ENCODE measurements at regions not wholly inside any gene's neighbourhood (a gene's known extent, or its start where the extent isn't known, plus 50 kb on each side); places are given as distances from the start of the nearest gene placed in this dataset.

- no peak for DNase-seq (ENCODE audit: low read depth in 3 of 3, low spot score in 1 of 3)
Measured at GRCh38 chr21:27257226-27257625, 290.3 kb upstream of the ADAMTS5 start.

DNA sequence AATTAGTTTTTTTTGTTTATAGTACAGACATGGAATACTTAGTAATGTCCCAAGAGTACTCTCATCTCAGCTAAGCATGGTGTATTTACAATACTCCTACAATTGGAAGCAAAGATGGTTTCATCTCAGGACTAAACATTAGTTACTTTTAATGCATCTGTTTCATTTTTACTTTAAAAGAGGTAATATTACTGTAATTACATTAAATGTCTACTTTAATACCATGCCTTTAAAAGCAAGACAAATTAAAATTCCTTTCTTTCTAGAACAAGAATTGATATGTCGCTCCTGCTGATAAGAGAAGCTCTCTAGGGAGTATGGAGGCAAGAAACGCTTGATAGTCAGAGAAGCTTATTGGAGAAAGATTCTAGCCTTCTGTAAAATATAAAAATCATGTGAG, 284.9 kb upstream of the ADAMTS5 start:
- DNase-seq (ENCODE audit: low read depth in 3 of 3, low spot score in 1 of 3) = no peak

GRCh38 chr21:27250366-27250765, 283.5 kb upstream of the ADAMTS5 start:
- DNase-seq (ENCODE audit: low read depth in 3 of 3, low spot score in 1 of 3) = no peak

DNA sequence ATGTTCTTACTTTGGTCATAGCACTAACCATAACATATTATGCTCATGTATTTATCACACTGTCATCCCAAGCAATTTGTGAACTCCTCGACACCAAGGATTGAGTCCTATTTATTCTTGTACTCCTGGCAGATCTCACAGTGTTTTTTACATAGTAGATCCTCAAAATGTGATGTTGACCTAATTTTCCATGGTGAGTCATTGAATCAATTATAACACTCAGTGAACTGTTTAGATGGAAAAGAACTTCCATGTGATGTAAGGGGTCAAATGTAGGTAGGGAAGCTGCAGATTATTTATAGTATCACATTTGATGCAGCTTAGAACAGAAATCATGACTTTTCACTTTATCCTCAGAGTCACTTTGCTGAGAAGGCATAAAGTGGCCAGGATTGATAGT, 281.9 kb upstream of the ADAMTS5 start:
- no peak for DNase-seq (ENCODE audit: low read depth in 3 of 3, low spot score in 1 of 3)

DNA sequence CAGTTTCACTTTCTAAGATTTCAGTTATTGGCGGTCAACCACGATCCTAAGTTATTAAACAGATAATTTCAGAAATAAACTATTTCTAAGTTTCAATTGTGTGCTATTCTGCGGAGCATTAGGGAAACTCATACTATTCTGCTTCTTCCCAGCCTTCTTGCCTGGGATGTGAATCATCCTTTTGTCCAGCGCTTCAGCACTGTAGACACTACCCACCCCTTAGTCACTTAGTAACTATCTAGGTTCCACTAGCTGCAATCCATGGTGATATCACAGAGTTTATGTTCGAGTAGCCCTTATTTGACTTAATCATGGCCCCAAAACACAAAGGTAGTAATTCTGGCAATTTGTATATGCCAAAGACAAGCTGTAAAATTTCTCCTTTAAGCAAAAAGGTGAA, 279.9 kb upstream of the ADAMTS5 start:
- no peak for DNase-seq (ENCODE audit: low read depth in 3 of 3, low spot score in 1 of 3)

DNA sequence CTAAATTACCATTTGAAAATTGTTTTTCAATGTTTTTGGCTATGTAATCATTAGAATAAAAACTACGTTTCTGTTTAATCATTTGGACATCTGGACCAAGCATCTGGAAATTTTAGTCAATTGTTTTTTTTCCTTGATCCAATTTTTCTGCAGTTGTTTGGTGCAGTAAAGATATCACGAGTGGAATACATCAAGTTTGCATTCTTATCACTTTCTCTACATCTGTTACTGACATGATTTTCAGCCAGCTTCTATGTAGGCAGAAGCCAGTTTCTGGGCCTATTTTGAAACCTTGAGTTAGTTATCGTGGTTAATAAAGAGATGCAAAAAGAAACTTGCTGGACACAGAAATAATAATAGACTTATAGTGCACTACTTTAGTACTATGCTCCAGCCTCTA, 277.9 kb upstream of the ADAMTS5 start:
- no peak for DNase-seq (ENCODE audit: low read depth in 3 of 3, low spot score in 1 of 3)

- no peak for DNase-seq (ENCODE audit: low read depth in 3 of 3, low spot score in 1 of 3)
Measured at GRCh38 chr21:27244352-27244751, 277.5 kb upstream of the ADAMTS5 start.

- DNase-seq (ENCODE audit: low read depth in 3 of 3, low spot score in 1 of 3) = no peak
Measured at GRCh38 chr21:27240839-27241238, 274.0 kb upstream of the ADAMTS5 start.

DNA sequence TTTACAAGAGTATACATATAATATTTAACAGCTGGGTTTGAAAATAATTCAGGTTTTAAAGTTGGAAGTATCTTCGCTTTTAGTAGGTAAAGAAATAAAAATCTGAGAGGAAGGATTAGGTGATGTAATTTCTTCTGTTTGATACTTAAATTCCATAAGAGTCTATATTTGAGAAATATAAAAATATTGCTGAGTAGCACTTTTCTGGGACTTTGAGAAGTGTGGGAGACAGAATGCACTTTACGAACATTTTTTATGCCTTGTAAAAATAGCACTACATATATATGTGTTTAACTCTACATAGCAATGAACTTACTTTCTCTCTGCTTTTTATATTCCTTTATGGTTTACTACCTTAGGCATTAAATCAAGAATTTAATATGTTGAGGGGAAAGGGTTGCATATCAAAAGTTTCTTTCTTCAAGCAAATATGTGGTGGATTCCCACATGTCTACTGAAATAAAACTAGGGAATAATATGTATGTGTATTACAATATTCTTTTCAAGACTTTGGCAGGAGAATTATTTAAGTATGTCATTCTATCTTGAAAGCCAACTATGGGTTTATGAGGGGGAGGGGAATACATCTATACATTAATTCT, 266.7 kb upstream of the ADAMTS5 start:
- DNase-seq (ENCODE audit: low read depth in 3 of 3, low spot score in 1 of 3) = no peak

GRCh38 chr21:27225940-27226339, 259.1 kb upstream of the ADAMTS5 start:
- DNase-seq (ENCODE audit: low read depth in 3 of 3, low spot score in 1 of 3) = no peak

- no peak for DNase-seq (ENCODE audit: low read depth in 3 of 3, low spot score in 1 of 3)
Measured at GRCh38 chr21:27225151-27225550, 258.3 kb upstream of the ADAMTS5 start.

GRCh38 chr21:27224169-27224568, 257.3 kb upstream of the ADAMTS5 start:
- DNase-seq (ENCODE audit: low read depth in 3 of 3, low spot score in 1 of 3) = no peak

- no peak for DNase-seq (ENCODE audit: low read depth in 3 of 3, low spot score in 1 of 3)
Measured at GRCh38 chr21:27221077-27221476, 254.2 kb upstream of the ADAMTS5 start.

DNA sequence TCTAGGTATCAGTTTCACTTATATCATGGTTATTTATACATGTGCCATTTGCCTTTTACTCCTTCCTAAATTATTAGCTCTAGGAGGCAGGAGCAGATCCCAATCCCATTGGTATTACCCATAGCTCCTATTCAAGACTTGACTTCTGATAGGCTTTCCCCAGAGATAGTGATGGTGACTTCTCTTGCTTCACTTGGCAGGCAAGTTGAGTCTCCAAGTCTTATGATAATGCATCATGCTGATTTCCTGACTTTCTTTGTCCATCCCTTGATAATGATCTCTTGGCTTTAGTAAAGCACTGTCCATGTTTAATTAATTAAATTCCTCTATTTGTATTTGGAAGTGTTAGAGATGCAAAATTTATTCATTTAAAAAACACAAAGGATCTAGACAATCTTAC, 253.5 kb upstream of the ADAMTS5 start:
- DNase-seq (ENCODE audit: low read depth in 3 of 3, low spot score in 1 of 3) = no peak

- no peak for DNase-seq (ENCODE audit: low read depth in 3 of 3, low spot score in 1 of 3)
Measured at GRCh38 chr21:27219068-27219467, 252.2 kb upstream of the ADAMTS5 start.

DNA sequence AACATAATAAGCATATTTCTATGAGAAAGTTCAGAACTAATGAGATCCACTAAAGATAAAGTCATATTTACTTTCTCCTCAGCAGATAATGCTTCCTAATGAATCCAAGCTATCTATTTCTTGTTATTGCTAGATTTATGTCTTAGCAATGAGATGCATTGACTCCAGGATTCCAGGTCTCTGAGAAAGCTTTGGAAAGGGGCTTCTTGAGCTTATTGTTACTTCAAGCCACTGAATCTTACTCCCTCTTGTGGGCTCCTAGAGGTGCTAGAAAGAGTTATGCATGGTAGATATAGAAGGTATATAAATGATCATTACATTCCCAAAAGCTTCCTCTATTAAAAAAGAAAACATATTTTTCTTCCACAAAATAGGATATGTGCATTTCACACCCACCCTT, 246.4 kb upstream of the ADAMTS5 start:
- no peak for DNase-seq (ENCODE audit: low read depth in 3 of 3, low spot score in 1 of 3)

DNA sequence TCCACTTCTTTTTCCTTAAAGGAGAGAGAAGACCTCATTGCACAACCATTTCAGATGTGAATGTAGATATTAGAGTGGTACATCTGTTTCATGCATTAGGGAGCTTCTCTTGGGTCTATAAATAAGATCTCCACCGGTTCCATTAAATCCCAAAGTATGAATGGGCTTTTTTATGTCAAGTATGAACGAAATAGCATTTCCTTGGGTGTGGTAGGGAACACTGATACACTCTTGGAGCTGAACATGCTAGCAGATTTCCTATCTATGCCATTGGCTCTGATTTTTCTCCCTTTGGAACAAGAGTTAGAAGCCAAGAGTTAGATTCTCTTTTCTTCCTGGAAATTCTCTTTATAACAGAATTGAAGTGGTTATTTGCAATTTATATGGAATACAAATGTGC, 245.6 kb upstream of the ADAMTS5 start:
- no peak for DNase-seq (ENCODE audit: low read depth in 3 of 3, low spot score in 1 of 3)

- DNase-seq (ENCODE audit: low read depth in 3 of 3, low spot score in 1 of 3) = no peak
Measured at GRCh38 chr21:27209546-27209945, 242.7 kb upstream of the ADAMTS5 start.

DNA sequence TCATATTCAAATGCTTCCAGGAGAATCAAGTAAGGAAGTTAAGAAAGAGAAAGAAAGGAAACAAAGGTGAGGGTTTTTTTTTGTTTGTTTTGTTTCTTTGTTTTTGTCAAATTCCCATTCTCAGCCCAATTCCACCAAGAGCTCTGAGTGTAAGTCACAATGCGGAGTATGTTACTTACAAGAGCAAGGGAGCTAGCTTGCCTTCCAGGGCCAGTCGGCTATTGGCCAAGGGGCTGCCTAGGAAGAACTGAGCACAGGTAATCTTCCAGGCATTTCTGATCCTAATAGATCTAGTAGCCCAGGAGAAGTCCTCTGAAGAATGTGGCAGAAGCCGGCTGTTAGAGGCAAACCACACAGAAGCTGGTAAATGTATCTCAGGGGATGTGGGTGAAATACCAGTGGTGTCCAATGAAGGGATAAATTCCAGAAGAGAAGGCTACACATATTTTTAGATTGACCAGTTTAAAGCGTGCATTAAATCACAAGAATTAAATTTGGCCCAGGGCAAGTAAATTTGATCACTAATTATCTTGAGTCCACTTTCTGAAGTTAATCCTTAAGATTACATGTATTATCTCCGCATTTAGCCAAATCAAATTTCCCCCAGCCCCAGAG, 239.6 kb upstream of the ADAMTS5 start:
- no peak for DNase-seq (ENCODE audit: low read depth in 3 of 3, low spot score in 1 of 3)

GRCh38 chr21:27202301-27202700, 235.4 kb upstream of the ADAMTS5 start:
- DNase-seq (ENCODE audit: low read depth in 3 of 3, low spot score in 1 of 3) = no peak

DNA sequence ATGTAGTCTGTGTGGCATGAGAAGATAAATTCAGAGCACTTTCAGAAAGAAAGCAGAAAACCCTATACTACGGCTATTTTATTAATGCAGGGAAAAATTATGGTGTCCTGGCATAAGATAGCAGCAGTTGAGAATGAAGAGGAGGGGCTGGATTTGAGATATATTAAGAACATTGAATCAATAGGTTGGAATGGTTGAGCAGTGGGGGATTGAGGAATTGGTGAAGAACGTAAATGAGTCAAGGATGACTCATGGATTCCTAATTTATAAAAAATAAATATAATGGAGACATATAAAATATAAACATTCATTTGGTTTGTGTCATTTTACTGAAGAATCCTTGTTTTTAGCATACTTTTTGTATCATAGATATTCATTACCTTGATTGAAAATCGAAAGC, 234.3 kb upstream of the ADAMTS5 start:
- DNase-seq (ENCODE audit: low read depth in 3 of 3, low spot score in 1 of 3) = no peak

GRCh38 chr21:27196651-27197050, 229.8 kb upstream of the ADAMTS5 start:
- DNase-seq (ENCODE audit: low read depth in 3 of 3, low spot score in 1 of 3) = no peak

DNA sequence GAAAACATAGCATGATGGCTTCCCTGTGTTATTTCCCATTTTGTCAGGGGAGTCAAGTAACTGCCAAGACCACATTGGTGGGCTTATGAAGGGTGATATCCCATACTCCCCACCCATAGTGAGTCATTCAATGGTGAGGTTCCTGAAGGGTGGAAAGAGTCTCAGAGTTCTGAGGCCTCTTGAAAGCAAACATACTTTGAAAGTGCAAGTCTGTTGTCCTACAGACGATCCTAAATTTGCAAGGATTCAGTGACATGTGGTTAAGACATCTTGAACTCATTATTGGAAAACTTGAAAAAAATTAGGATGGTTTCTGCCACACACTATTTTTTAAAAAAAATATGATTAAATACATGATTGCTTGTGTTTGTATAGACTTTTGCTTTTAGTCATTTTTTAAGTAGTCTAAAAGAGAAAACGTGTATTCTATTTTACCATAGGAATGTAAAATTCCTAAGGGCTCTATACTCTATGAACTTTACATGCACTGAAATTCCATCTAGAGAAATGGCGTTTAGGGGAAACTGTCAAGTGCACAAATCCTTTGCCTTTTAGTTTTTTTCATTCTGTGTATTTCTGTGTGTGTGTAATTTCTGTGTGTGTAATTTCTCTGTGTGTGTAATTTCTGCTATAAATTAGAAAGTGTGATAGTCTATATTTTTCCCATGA, 225.5 kb upstream of the ADAMTS5 start:
- DNase-seq (ENCODE audit: low read depth in 3 of 3, low spot score in 1 of 3) = no peak

Data from stimulated activated CD4-positive, alpha-beta T cell treated with anti-CD3 and anti-CD28 coated beads, TNF-alpha, amount 100 ng/mL, for 1 hour (primary cell).